ENCODE measurements at regions not wholly inside any gene's neighbourhood (a gene's known extent, or its start where the extent isn't known, plus 50 kb on each side); places are given as distances from the start of the nearest gene placed in this dataset.

DNA sequence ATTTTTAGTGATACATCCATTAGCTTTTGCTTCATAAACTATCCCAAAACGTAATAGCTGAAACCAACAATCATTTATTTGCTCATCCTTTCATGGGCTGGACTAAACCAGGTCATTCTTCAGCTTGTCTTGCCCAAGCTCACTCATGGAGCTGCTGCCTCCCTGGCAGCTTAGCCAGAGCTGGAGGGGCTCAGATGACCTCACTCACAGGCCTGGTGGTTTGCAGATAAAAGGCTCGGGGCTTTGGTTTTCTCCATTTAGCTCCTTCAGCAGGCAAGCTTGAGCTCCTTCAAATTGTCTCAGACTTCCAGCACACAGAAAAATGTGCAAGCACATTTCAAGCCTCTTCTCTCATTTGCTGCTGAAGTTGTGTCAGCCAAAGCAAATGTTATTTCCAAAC lies 139.1 kb downstream of the BTBD3 start:
- WGBS, 3 donors, result 52 to 63% (median 57%) methylated on average over 2 of the region's 2 CpGs
- H3K4me1 ChIP-seq (ENCODE audit: insufficient read depth), result no peaks in the 10 kb centered on the region
- TF ChIP-seq EP300 (IDR thresholded peaks at IDR 0.05), result no peak
- TF ChIP-seq POLR2A (IDR thresholded peaks at IDR 0.05), result no peak
- TF ChIP-seq, protein P1, sequence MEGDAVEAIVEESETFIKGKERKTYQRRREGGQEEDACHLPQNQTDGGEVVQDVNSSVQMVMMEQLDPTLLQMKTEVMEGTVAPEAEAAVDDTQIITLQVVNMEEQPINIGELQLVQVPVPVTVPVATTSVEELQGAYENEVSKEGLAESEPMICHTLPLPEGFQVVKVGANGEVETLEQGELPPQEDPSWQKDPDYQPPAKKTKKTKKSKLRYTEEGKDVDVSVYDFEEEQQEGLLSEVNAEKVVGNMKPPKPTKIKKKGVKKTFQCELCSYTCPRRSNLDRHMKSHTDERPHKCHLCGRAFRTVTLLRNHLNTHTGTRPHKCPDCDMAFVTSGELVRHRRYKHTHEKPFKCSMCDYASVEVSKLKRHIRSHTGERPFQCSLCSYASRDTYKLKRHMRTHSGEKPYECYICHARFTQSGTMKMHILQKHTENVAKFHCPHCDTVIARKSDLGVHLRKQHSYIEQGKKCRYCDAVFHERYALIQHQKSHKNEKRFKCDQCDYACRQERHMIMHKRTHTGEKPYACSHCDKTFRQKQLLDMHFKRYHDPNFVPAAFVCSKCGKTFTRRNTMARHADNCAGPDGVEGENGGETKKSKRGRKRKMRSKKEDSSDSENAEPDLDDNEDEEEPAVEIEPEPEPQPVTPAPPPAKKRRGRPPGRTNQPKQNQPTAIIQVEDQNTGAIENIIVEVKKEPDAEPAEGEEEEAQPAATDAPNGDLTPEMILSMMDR (IDR thresholded peaks at IDR 0.05), result no peak
- no peak for DNase-seq
- H3K9me3 ChIP-seq, result no peaks in the 10 kb centered on the region
- H3K27me3 ChIP-seq, result no peaks in the 10 kb centered on the region
- H3K27ac ChIP-seq, result no peak overlapping the region
- intact Hi-C loops (cut with DNase I), result no loop called here
- no peaks in the 10 kb centered on the region for H3K36me3 ChIP-seq
- no peak overlapping the region for H3K4me3 ChIP-seq

DNA sequence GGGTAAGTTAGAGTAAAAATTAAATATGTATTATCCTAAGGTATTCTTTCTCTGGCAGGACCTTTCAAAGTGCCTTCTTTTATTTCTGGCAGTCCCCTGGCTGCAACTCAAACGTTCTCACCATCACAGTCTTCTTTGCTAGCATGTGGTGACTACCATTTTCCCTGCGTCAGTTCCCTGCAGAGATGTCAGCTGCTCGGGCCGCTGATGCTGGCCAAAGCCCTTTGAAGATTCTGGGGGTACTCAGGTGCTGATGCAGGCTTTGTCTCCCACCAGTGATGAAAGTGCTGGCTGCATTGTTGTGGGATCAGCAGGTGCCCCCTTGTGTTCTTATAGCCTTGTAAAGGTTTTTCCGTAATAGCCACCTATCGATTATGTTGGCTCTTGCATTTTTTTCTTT lies 140.1 kb downstream of the BTBD3 start:
- Histone ChIP-seq H3K4me1 (ENCODE audit: insufficient read depth) (no peaks in the 10 kb centered on the region), H3K36me3 (no peaks in the 10 kb centered on the region), H3K9me3 (no peaks in the 10 kb centered on the region), H3K4me3 (no peak overlapping the region), H3K27ac (no peak overlapping the region), H3K27me3 (no peaks in the 10 kb centered on the region)
- TF ChIP-seq, protein P1 (IDR thresholded peaks at IDR 0.05), result no peak
- TF ChIP-seq EP300 (IDR thresholded peaks at IDR 0.05), result no peak
- no peak for TF ChIP-seq POLR2A (IDR thresholded peaks at IDR 0.05)
- WGBS, 3 donors, result 77 to 78% (median 78%) methylated on average over 6 of the region's 6 CpGs
- DNase-seq, result no peak
- intact Hi-C loops (cut with DNase I), result no loop called here

DNA sequence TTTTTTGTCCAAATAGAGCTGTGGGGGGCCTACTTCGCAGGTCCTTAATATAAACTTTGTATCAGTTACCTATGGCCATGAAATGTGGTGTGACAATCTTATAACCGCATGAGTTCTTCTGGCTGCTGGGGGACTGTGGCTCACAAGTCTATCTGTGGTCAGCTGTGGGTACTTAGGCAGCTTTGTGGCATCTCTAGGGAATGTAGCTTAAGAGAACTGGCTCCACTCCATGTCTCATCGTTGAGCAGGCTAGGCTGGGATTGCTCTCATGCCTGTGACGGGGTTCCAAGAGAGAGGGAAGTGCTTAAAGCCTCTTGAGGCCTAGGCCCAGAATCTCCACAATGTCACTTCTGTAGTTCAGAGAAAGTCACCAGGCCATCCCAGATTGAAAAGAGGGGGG lies 140.5 kb downstream of the BTBD3 start:
- 86 to 90% (median 88%) methylated on average over 4 of the region's 4 CpGs for WGBS, 3 donors
- no peaks in the 10 kb centered on the region for H3K36me3 ChIP-seq
- no peaks in the 10 kb centered on the region for H3K9me3 ChIP-seq
- no peak overlapping the region for H3K27ac ChIP-seq
- no peak for TF ChIP-seq POLR2A (IDR thresholded peaks at IDR 0.05)
- TF ChIP-seq EP300 (IDR thresholded peaks at IDR 0.05), result no peak
- TF ChIP-seq, protein P1 (IDR thresholded peaks at IDR 0.05), result no peak
- no peaks in the 10 kb centered on the region for H3K27me3 ChIP-seq
- no peak overlapping the region for H3K4me3 ChIP-seq
- H3K4me1 ChIP-seq (ENCODE audit: insufficient read depth), result no peaks in the 10 kb centered on the region
- no peak for DNase-seq
- intact Hi-C loops (cut with DNase I), result no loop called here

DNA sequence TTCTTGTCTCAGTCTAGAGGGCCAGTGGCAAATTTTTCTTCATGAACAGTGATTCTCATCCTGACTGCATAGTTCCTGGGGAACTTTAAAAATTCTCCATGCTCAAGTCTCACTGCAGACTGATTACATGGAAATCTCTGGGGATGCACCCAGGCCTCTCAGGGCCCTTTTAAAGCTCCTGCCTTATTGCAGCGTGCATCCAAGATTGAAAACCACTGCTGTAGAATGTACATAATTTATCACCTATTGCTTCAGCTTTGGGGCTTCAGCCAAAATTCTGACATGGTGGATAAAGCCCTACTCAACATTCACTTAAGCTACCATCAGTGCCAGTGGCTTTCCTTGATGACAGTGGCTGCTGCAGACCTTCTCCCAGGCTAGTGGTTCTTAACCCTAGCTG lies 143.8 kb downstream of the BTBD3 start:
- no peak for TF ChIP-seq EP300 (IDR thresholded peaks at IDR 0.05)
- TF ChIP-seq POLR2A (IDR thresholded peaks at IDR 0.05), result no peak
- TF ChIP-seq, protein P1 (IDR thresholded peaks at IDR 0.05), result no peak
- intact Hi-C loops (cut with DNase I), result no loop called here
- Histone ChIP-seq H3K36me3 (no peaks in the 10 kb centered on the region), H3K27me3 (no peaks in the 10 kb centered on the region), H3K9me3 (no peaks in the 10 kb centered on the region), H3K27ac (no peak overlapping the region), H3K4me3 (no peak overlapping the region), H3K4me1 (ENCODE audit: insufficient read depth) (no peaks in the 10 kb centered on the region)
- WGBS, 3 donors, result 71 to 83% (median 77%) methylated on average over 1 of the region's 1 CpG
- DNase-seq, result no peak
